ENCODE measurements at regions not wholly inside any gene's neighbourhood (a gene's known extent, or its start where the extent isn't known, plus 50 kb on each side); places are given as distances from the start of the nearest gene placed in this dataset.

DNA sequence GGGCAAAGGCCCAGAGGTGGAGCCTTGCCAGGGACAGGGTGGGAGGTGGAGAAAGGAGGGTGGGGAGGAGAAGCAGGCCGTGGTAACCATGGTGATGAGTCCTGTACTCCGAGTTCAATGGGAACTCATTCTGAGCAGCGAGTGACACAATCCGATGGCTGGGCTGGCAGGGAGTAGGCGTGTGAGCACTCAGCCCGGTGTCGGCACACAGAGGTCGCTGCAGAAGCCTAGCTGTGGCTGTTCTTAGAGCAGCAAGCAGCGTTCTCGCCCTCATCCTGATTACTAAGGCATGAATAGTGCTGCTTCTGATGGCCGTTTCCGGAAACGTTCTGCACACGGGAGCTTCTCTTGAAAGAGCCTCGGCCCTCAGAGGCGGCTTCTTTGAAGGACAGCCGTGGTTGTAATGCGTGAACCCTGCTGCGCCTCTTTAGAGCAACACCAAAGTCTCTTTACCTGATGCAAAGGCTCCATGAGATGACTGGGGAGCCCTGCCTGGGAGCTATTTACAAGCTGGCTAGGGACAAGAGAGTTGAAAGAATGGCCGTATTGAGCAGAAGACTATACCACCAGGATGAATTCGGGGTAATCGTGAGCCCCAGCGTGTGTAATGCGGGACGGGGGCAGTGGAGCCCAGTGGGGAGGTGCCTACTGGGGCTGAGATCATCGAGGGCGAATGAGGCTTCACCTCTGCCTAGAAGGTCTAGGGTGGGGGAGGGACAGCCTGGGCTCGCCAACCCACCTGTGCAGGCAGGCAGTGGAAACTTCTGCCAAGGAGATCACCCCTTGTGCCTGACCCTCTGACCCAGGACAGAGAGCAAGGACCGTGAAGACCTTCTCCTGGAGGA, 72.8 kb upstream of the PAX7 start:
- no peak for ATAC-seq (ENCODE audit: low read depth)
- intact Hi-C loops (cut with micrococcal nuclease) = no loop called here
- Histone ChIP-seq H3K36me3 (ENCODE audit: control insufficient read depth, insufficient read depth, low read length) (no peaks in the 10 kb centered on the region), H3K4me2 (ENCODE audit: low read depth, low read length) (no peak overlapping the region), H3K23ac (ENCODE audit: low read depth, low read length) (no peak overlapping the region), H2BK15ac (ENCODE audit: low read depth, low read length) (no peak overlapping the region), H3K79me1 (ENCODE audit: low read depth in 1 of 2, low read length in 2 of 2) (no peaks in the 10 kb centered on the region), H2BK20ac (ENCODE audit: low read depth, low read length) (no peak overlapping the region), H4K5ac (ENCODE audit: low read depth, low read length) (no peak overlapping the region), H3K4ac (ENCODE audit: low read depth, low read length) (no peak overlapping the region), H3K4me1 (ENCODE audit: control insufficient read depth, insufficient read depth, low read length) (no peaks in the 10 kb centered on the region), H2AK9ac (replicated peaks; ENCODE audit: low read depth, low read length, poor library complexity) (no peak overlapping the region), H3K18ac (ENCODE audit: low read depth, low read length) (no peak overlapping the region), H2AK5ac (ENCODE audit: low read depth, low read length) (no peak overlapping the region), H3K14ac (replicated peaks; ENCODE audit: low read depth, low read length) (no peak overlapping the region), H3K27me3 (ENCODE audit: control insufficient read depth, insufficient read depth, low read length) (peaks cover 1% of the 10 kb centered on the region; the same call in 1 of the 2 replicates), H4K91ac (ENCODE audit: insufficient read depth, low read depth, low read length) (no peak overlapping the region), H2AFZ (replicated peaks; ENCODE audit: low read length, poor library complexity) (no peak overlapping the region), H3K27ac (ENCODE audit: insufficient read depth, low read length) (no peak overlapping the region), H2BK5ac (ENCODE audit: low read depth, low read length, poor library complexity, severe bottlenecking) (no peak overlapping the region), H3K9me1 (ENCODE audit: insufficient read depth, low read length) (no peaks in the 10 kb centered on the region), H4K20me1 (ENCODE audit: insufficient read depth, low read length) (no peaks in the 10 kb centered on the region), H3K56ac (ENCODE audit: extremely low read depth, insufficient read depth, low read length) (no peak overlapping the region), H4K8ac (ENCODE audit: low read depth in 2 of 2, low read length in 2 of 2) (no peak overlapping the region), H3K9ac (ENCODE audit: low read depth, low read length) (no peak overlapping the region), H2BK120ac (ENCODE audit: low read depth, low read length) (no peak overlapping the region), H3K9me3 (ENCODE audit: control insufficient read depth, insufficient read depth, low read length) (no peaks in the 10 kb centered on the region), H3K4me3 (ENCODE audit: insufficient read depth, low read depth, low read length) (no peak overlapping the region)
- TF ChIP-seq, protein P1, sequence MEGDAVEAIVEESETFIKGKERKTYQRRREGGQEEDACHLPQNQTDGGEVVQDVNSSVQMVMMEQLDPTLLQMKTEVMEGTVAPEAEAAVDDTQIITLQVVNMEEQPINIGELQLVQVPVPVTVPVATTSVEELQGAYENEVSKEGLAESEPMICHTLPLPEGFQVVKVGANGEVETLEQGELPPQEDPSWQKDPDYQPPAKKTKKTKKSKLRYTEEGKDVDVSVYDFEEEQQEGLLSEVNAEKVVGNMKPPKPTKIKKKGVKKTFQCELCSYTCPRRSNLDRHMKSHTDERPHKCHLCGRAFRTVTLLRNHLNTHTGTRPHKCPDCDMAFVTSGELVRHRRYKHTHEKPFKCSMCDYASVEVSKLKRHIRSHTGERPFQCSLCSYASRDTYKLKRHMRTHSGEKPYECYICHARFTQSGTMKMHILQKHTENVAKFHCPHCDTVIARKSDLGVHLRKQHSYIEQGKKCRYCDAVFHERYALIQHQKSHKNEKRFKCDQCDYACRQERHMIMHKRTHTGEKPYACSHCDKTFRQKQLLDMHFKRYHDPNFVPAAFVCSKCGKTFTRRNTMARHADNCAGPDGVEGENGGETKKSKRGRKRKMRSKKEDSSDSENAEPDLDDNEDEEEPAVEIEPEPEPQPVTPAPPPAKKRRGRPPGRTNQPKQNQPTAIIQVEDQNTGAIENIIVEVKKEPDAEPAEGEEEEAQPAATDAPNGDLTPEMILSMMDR (conservative IDR thresholded peaks at IDR 0.05; ENCODE audit: low read depth, low read length) = no peak
- TF ChIP-seq RFX5 (IDR thresholded peaks at IDR 0.05; ENCODE audit: low read depth, low read length) (no peak), POLR2A (IDR thresholded peaks at IDR 0.05; ENCODE audit: low read depth, low read length) (no peak), RCOR1 (IDR thresholded peaks at IDR 0.05; ENCODE audit: insufficient replicate concordance, low read length) (no peak), CEBPB (IDR thresholded peaks at IDR 0.05; ENCODE audit: low read depth, low read length) (no peak), NFE2L2 (IDR thresholded peaks at IDR 0.05; ENCODE audit: low read depth, low read length) (no peak), MAZ (IDR thresholded peaks at IDR 0.05; ENCODE audit: borderline replicate concordance, low read depth, low read length) (no peak), CHD1 (IDR thresholded peaks at IDR 0.05; ENCODE audit: low read depth, low read length) (no peak)
- TF ChIP-seq, protein P2, sequence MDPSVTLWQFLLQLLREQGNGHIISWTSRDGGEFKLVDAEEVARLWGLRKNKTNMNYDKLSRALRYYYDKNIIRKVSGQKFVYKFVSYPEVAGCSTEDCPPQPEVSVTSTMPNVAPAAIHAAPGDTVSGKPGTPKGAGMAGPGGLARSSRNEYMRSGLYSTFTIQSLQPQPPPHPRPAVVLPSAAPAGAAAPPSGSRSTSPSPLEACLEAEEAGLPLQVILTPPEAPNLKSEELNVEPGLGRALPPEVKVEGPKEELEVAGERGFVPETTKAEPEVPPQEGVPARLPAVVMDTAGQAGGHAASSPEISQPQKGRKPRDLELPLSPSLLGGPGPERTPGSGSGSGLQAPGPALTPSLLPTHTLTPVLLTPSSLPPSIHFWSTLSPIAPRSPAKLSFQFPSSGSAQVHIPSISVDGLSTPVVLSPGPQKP (IDR thresholded peaks at IDR 0.05; ENCODE audit: borderline replicate concordance, low read depth, low read length) = no peak
- TF ChIP-seq, protein P3, sequence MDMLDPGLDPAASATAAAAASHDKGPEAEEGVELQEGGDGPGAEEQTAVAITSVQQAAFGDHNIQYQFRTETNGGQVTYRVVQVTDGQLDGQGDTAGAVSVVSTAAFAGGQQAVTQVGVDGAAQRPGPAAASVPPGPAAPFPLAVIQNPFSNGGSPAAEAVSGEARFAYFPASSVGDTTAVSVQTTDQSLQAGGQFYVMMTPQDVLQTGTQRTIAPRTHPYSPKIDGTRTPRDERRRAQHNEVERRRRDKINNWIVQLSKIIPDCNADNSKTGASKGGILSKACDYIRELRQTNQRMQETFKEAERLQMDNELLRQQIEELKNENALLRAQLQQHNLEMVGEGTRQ (IDR thresholded peaks at IDR 0.05; ENCODE audit: low read depth, low read length) = no peak
- WGBS, 2 experiments (ENCODE audit: extremely low coverage in 2 of 2, insufficient read length in 1 of 2) = 6% methylated on average over 24 of the region's 29 CpGs; no CpG with 5 or more reads in 1 of the 2 experiments
- ChIA-PET POLR2A (ENCODE audit: unreplicated experiment) (no interaction called here), CTCF (no interaction called here)
- in situ Hi-C loops (cut with MboI; ENCODE audit: low sequenced_read_pairs) = no loop called here
- no peak for DNase-seq
- dilution Hi-C loops (cut with HindIII; ENCODE audit: low sequenced_read_pairs, unreplicated experiment) = no loop called here
- no TSS peak for BruUV-seq (replicated peaks)
